ENCODE measurements at regions not wholly inside any gene's neighbourhood (a gene's known extent, or its start where the extent isn't known, plus 50 kb on each side); places are given as distances from the start of the nearest gene placed in this dataset.

DNA sequence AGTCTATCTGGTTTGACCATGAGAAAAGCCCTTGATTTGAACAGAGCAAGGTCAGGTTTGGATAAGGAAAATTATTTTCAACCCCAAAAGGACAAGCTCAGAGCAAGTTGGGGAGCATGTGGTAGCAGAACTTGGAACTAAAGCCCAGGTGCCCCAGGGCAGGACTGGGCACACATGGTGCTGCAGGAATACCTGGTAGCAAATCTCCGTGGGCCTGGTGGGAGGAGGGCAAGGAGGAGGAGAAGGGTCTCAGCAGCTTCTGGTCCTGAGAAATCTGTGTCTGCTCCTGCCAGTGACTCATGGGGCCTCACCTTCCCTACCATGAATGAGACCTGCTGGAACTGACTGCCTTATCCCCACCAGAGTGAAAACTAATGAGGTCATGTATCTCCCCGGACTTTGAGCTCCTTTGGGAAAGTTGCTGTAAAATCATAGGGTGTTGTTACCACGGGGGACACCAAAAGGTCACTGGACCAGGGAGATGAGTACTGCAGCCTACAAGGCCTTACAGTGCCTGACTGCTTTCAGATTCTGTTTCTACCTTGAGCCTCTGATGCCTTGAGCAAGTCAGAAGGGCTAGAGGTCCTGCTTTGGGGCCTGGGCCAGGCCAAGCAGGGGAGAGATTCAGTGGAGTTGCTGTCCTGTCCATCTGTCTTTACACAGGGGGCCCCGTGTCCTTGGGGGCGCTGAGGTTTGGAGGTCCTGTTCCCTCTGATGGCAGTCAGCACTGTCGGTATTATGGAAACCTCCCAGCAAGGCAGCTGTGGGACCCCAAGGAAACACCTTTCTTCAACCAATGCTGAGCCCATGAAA lies 304.0 kb downstream of the MYCN start:
- H3K4me1 ChIP-seq (replicated peaks), result no peaks in the 10 kb centered on the region
- intact Hi-C loops (cut with DNase I), result no loop called here
- no peaks in the 10 kb centered on the region for H3K9me3 ChIP-seq
- no peaks in the 10 kb centered on the region for H3K27me3 ChIP-seq (replicated peaks; ENCODE audit: insufficient read depth)
- H3K36me3 ChIP-seq, result no peaks in the 10 kb centered on the region
- no peak for TF ChIP-seq CTCF (IDR thresholded peaks at IDR 0.05)
- no peak for TF ChIP-seq POLR2A (IDR thresholded peaks at IDR 0.05)
- TF ChIP-seq POLR2AphosphoS5 (IDR thresholded peaks at IDR 0.05), result no peak
- DNase-seq (ENCODE audit: low spot score), result no peak
- no peak overlapping the region for H3K4me3 ChIP-seq
- H3K27ac ChIP-seq, result no peak overlapping the region
- 90% methylated on average over 6 of the region's 6 CpGs for WGBS

DNA sequence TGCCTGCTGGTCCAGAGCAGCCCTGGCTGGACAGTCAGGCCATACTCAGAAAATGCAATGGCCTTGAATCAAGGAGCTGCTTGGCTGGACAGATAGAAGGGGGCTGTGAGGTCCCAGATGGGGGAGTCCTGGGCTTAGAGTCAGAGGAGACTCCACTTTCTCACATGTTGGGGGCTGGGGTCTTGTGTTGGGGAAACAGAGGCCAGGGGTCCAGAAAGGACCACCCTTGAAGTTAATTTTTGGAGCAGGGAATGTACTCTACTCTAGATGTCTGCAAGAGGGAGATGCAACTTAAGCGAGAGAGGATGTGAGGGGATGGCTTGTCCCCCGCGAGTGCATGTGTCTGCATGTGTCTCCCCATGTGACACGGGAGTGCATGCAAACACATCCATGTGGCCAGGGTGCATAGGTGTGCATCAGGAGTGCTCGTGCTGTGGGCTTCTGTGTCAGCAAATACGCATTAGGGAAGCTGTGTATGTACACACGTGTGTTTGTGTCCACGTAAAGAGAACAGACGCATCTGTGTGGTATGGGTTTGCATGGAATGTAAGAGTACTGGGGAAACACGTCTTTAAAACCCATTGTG lies 303.2 kb downstream of the MYCN start:
- Histone ChIP-seq H3K9me3 (no peaks in the 10 kb centered on the region), H3K36me3 (no peaks in the 10 kb centered on the region), H3K4me3 (no peak overlapping the region), H3K27ac (no peak overlapping the region), H3K4me1 (replicated peaks) (no peaks in the 10 kb centered on the region), H3K27me3 (replicated peaks; ENCODE audit: insufficient read depth) (no peaks in the 10 kb centered on the region)
- no peak for TF ChIP-seq POLR2A (IDR thresholded peaks at IDR 0.05)
- TF ChIP-seq CTCF (IDR thresholded peaks at IDR 0.05), result no peak
- no peak for TF ChIP-seq POLR2AphosphoS5 (IDR thresholded peaks at IDR 0.05)
- DNase-seq (ENCODE audit: low spot score), result no peak
- intact Hi-C loops (cut with DNase I), result no loop called here
- 95% methylated on average over 10 of the region's 10 CpGs for WGBS

DNA sequence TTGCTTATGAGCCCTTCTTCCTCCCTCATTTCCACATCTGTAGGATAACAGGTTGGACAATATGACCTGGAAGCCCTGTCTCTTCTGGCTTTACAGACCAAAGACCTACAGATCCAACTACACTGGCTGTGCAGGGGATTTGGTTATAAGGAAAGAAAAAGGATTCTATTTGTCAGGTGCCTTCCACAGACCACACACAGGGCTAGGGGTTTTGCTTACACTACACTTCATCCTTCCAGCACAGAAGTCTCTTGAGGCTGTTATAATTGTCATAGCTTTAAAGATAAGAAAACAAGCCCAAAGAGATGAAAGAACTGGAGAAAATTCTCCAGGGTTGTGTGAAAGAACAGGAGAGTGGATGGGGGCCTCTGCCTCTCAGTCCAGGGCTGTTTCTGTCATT lies 302.6 kb downstream of the MYCN start:
- no peak for TF ChIP-seq CTCF (IDR thresholded peaks at IDR 0.05)
- no peak for TF ChIP-seq POLR2A (IDR thresholded peaks at IDR 0.05)
- no peak for TF ChIP-seq POLR2AphosphoS5 (IDR thresholded peaks at IDR 0.05)
- no peaks in the 10 kb centered on the region for H3K36me3 ChIP-seq
- DNase-seq (ENCODE audit: low spot score), result no peak
- intact Hi-C loops (cut with DNase I), result no loop called here
- no peaks in the 10 kb centered on the region for H3K27me3 ChIP-seq (replicated peaks; ENCODE audit: insufficient read depth)
- H3K4me1 ChIP-seq (replicated peaks), result no peaks in the 10 kb centered on the region
- no peaks in the 10 kb centered on the region for H3K9me3 ChIP-seq
- no peak overlapping the region for H3K4me3 ChIP-seq
- no peak overlapping the region for H3K27ac ChIP-seq

- no peak for TF ChIP-seq POLR2AphosphoS5 (IDR thresholded peaks at IDR 0.05)
- TF ChIP-seq POLR2A (IDR thresholded peaks at IDR 0.05), result no peak
- no peak for TF ChIP-seq CTCF (IDR thresholded peaks at IDR 0.05)
- intact Hi-C loops (cut with DNase I), result no loop called here
- 77% methylated on average over 6 of the region's 6 CpGs for WGBS
- Histone ChIP-seq H3K27me3 (replicated peaks; ENCODE audit: insufficient read depth) (no peaks in the 10 kb centered on the region), H3K9me3 (no peaks in the 10 kb centered on the region), H3K36me3 (no peaks in the 10 kb centered on the region), H3K27ac (no peak overlapping the region), H3K4me1 (replicated peaks) (no peaks in the 10 kb centered on the region), H3K4me3 (no peak overlapping the region)
- no peak for DNase-seq (ENCODE audit: low spot score)
These were observed 301.1 kb downstream of the MYCN start for GRCh38 chr2:16241166-16242160.
